Lung (tissue), 11 donors: ENCODE measurements at regions not wholly inside any gene's neighbourhood (a gene's known extent, or its start where the extent isn't known, plus 50 kb on each side); places are given as distances from the start of the nearest gene placed in this dataset.
"Not testable (repeated sequence)": the region's sequence is repeated elsewhere in the genome, so short reads cannot be mapped to it uniquely, and the experiment has no call there.

Source experiments
- ATAC-seq: fragments of 200-7000 bp; cut with Tn5 transposase; one replicate; pipeline ENCODE4 v1.9.1; 2020; ENCODE audit warnings: moderate number of reproducible peaks; ENCODE audit not compliant: insufficient read depth, low FRiP score
- DNase-seq, 3 donors: peaks; one replicate each; pipeline ENCODE4 v3.0.0-alpha.2; 2013 to 2017
- H3K27ac ChIP-seq, 2 donors: one replicate each; pipeline ENCODE4 v1.5.1; 2013; ENCODE audit warnings: mild to moderate bottlenecking in 2 of 2, moderate library complexity in 2 of 2, control low read depth in 1 of 2, inconsistent platforms in 1 of 2, low read depth in 1 of 2, low read length in 1 of 2
- H3K27me3 ChIP-seq, 3 donors: one replicate each; pipeline ENCODE4 v1.5.1; 2013; ENCODE audit warnings: low read length in 2 of 3; ENCODE audit not compliant: control insufficient read depth in 3 of 3, insufficient read depth in 3 of 3
- H3K36me3 ChIP-seq, 4 donors: one replicate each; pipeline ENCODE4 v1.5.1; 2013; ENCODE audit warnings: low read length in 4 of 4, mild to moderate bottlenecking in 1 of 4, moderate library complexity in 1 of 4; ENCODE audit not compliant: control insufficient read depth in 4 of 4, insufficient read depth in 4 of 4
- H3K4me1 ChIP-seq, 5 donors: one replicate each; pipeline ENCODE4 v1.5.1; 2013; ENCODE audit warnings: low read length in 5 of 5, mild to moderate bottlenecking in 2 of 5, moderate library complexity in 1 of 5; ENCODE audit not compliant: control insufficient read depth in 5 of 5, insufficient read depth in 5 of 5
- H3K4me3 ChIP-seq: one replicate; pipeline ENCODE4 v1.5.1; 2013; ENCODE audit warnings: mild to moderate bottlenecking, control low read depth, moderate library complexity
- H3K9ac ChIP-seq, 2 donors: one replicate each; pipeline ENCODE4 v1.5.1; 2013; ENCODE audit warnings: low read length in 2 of 2, control low read depth in 1 of 2; ENCODE audit not compliant: insufficient read depth in 1 of 2
- H3K9me3 ChIP-seq, 4 donors: one replicate each; pipeline ENCODE4 v1.5.1; 2013; ENCODE audit warnings: low read length in 3 of 4, mild to moderate bottlenecking in 1 of 4, moderate library complexity in 1 of 4; ENCODE audit not compliant: control insufficient read depth in 4 of 4, insufficient read depth in 3 of 4
- WGBS, 2 donors: extraction: QIAGEN DNeasy Blood & Tissue Kit; methylation state at CpG; one replicate each; pipeline ENCODE4 v1.1.7; 2013; 5-methylcytosine and 5-hydroxymethylcytosine counted together
- TF ChIP-seq, protein P1 (sequence below): IDR thresholded peaks from 2 replicates; pipeline ENCODE4 v1.5.1; 2012; ENCODE audit warnings: mild to moderate bottlenecking; ENCODE audit errors: control extremely low read depth, extremely low read depth
- donor health status: control.
- donor health status: control.
- donor health status: Bipolar disorder and iron deficiency.
- donor health status: healthy.
- donor health status: DM: yes; HTN: yes; CAD: no.

DNA sequence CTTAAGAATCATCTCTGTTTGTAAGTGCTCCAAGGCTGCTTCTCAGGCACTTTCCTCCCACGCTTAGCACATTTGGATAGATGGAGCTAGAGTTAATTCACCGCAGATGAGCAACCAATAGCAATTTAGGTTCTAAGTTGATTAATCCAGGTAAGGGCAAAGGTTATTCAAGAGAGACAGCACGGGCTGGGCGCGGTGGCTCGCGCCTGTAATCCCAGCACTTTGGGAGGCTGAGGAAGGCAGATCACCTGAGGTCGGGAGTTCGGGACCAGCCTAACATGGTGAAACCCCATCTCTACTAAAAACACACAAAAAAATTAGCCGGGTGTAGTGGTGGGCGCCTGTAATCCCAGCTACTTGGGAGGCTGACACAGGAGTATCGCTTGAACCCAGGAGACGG is 54.5 kb upstream of the UNC13C start:
- DNase-seq, H3K27me3 ChIP-seq: not testable (repeated sequence)
- 95% methylated on average over 13 of the region's 13 CpGs for WGBS, 2 donors

GRCh38 chr15:53918180-53919079 is 59.8 kb upstream of the UNC13C start:
- 56 to 64% methylated on average over 11 of the region's 11 CpGs for WGBS, 2 donors
- H3K4me1 ChIP-seq = peaks cover 0 to 13% (median 0%) of the 10 kb centered on the region in 5 donors
- no peak overlapping the region for H3K27ac ChIP-seq
- H3K27me3 ChIP-seq = no peaks in the 10 kb centered on the region
- TF ChIP-seq, protein P1, sequence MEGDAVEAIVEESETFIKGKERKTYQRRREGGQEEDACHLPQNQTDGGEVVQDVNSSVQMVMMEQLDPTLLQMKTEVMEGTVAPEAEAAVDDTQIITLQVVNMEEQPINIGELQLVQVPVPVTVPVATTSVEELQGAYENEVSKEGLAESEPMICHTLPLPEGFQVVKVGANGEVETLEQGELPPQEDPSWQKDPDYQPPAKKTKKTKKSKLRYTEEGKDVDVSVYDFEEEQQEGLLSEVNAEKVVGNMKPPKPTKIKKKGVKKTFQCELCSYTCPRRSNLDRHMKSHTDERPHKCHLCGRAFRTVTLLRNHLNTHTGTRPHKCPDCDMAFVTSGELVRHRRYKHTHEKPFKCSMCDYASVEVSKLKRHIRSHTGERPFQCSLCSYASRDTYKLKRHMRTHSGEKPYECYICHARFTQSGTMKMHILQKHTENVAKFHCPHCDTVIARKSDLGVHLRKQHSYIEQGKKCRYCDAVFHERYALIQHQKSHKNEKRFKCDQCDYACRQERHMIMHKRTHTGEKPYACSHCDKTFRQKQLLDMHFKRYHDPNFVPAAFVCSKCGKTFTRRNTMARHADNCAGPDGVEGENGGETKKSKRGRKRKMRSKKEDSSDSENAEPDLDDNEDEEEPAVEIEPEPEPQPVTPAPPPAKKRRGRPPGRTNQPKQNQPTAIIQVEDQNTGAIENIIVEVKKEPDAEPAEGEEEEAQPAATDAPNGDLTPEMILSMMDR = no peak
- H3K4me3 ChIP-seq = no peak overlapping the region
- no peaks in the 10 kb centered on the region for H3K36me3 ChIP-seq
- no peaks in the 10 kb centered on the region for H3K9me3 ChIP-seq
- DNase-seq (peak in 2 of 3 donors; percentile 21 to 54), ATAC-seq (no peak)
- no peak overlapping the region for H3K9ac ChIP-seq

More for the DNA sequence above, 54.5 kb upstream of the UNC13C start:
- H3K36me3 ChIP-seq, ATAC-seq, H3K9ac ChIP-seq, H3K4me1 ChIP-seq, H3K4me3 ChIP-seq, H3K9me3 ChIP-seq, H3K27ac ChIP-seq: not testable (repeated sequence)

- Histone ChIP-seq H3K27me3 (no peaks in the 10 kb centered on the region), H3K9ac (no peak overlapping the region), H3K27ac (no peak overlapping the region), H3K4me1 (peaks cover 0 to 13% (median 0%) of the 10 kb centered on the region in 5 donors), H3K9me3 (no peaks in the 10 kb centered on the region), H3K4me3 (no peak overlapping the region), H3K36me3 (no peaks in the 10 kb centered on the region)
- whole genome bisulfite sequencing, 2 donors = 62 to 65% methylated on average over 2 of the region's 2 CpGs
- ATAC-seq (no peak), DNase-seq (no peak)
- TF ChIP-seq, protein P1 = no peak
Observed at GRCh38 chr15:53917109-53917508, 61.1 kb upstream of the UNC13C start.

GRCh38 chr15:53911431-53911830 is 66.8 kb upstream of the UNC13C start:
- TF ChIP-seq, protein P1 = no peak
- no peak overlapping the region for H3K4me3 ChIP-seq
- no peak overlapping the region for H3K9ac ChIP-seq
- H3K27ac ChIP-seq = no peak overlapping the region
- ATAC-seq (no peak), DNase-seq (peak; percentile 74 to 89 (median 87))
- WGBS, 2 donors = 54 to 70% methylated on average over 10 of the region's 10 CpGs
- no peaks in the 10 kb centered on the region for H3K27me3 ChIP-seq
- no peaks in the 10 kb centered on the region for H3K9me3 ChIP-seq
- peaks cover 0 to 12% (median 0%) of the 10 kb centered on the region in 5 donors for H3K4me1 ChIP-seq
- H3K36me3 ChIP-seq = no peaks in the 10 kb centered on the region
